WTC11 (cell line): ENCODE measurements at regions not wholly inside any gene's neighbourhood (a gene's known extent, or its start where the extent isn't known, plus 50 kb on each side); places are given as distances from the start of the nearest gene placed in this dataset.

Experiments
- CREB1 ChIP-seq: sonication (generic); formaldehyde crosslinking; IDR thresholded peaks from 2 replicates; pipeline ENCODE4 v1.8.0; 2023; ENCODE audit warnings: mild to moderate bottlenecking, missing genetic modification reagents
- CTCF ChIP-seq: fragments of 200-600 bp; IDR thresholded peaks from 2 replicates; pipeline ENCODE4 v1.8.0; 2022; ENCODE audit warnings: antibody characterized with exemption
- KAT7 ChIP-seq: sonication (generic); formaldehyde crosslinking; IDR thresholded peaks from 2 replicates; pipeline ENCODE4 v1.8.1; 2023; ENCODE audit warnings: missing genetic modification reagents, mild to moderate bottlenecking, borderline replicate concordance
- MLX ChIP-seq: sonication (generic); formaldehyde crosslinking; IDR thresholded peaks from 2 replicates; pipeline ENCODE4 v1.8.1; 2023; ENCODE audit warnings: mild to moderate bottlenecking, missing genetic modification reagents, moderate library complexity
- ZNF121 ChIP-seq: sonication (generic); formaldehyde crosslinking; IDR thresholded peaks from 2 replicates; pipeline ENCODE4 v1.8.0; 2023; ENCODE audit warnings: missing genetic modification reagents

- TF ChIP-seq KAT7 (CRISPR knock-in tag) = no peak
- TF ChIP-seq CTCF = no peak
- TF ChIP-seq MLX (CRISPR knock-in tag) = no peak
- TF ChIP-seq CREB1 = no peak
- TF ChIP-seq ZNF121 = no peak
These were observed 1304.7 kb downstream of the CDH8 start for GRCh38 chr16:60731329-60732050.
